HG02642 (cell line): ENCODE measurements at regions not wholly inside any gene's neighbourhood (a gene's known extent, or its start where the extent isn't known, plus 50 kb on each side); places are given as distances from the start of the nearest gene placed in this dataset.
"Not testable (repeated sequence)": the region's sequence is repeated elsewhere in the genome, so short reads cannot be mapped to it uniquely, and the experiment has no call there.

Experiments
- ATAC-seq: cut with Tn5 transposase; IDR thresholded peaks from one replicate; pipeline ENCODE4 v1.9.1; 2021; ENCODE audit warnings: mild to moderate bottlenecking; ENCODE audit not compliant: unreplicated experiment, poor library complexity

DNA sequence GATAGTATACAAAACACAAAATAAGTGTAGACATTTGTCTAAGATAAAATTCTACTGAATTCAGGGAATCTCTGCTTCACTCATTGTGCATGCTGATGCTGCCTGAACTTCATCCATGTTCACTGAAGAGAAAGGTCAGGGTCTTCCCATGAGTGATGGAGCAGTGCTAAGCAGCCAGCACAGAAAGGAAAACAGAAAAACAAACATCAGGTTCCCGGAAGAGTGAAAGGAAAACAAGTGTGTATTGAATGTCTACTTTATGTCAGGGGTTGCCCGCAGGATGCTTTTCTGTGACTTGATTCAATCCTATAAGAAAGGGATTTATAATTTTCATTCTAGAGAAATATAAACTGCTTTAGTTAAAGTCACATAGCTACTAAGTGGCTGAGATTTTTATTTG lies 522.4 kb downstream of the RAB28 start:
- no peak for ATAC-seq

DNA sequence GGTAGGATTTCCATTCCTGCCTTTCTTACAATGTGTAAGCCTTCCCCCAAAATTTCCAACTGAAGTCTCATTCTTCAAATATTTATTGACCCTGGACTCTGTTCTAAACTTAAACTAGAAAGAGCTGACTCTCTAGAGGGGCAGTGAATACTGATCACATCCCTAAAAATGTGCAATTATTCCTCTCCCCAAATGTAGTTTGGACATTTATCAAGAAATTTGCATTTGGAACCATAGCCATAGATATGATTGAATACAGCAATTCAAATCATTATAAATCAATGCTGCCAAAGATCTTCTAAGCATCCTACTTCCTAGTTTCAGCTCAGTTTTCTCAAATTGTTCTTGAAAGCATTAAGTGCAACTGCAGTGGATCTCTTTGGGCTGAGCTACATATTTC lies 525.7 kb downstream of the RAB28 start:
- no peak for ATAC-seq

DNA sequence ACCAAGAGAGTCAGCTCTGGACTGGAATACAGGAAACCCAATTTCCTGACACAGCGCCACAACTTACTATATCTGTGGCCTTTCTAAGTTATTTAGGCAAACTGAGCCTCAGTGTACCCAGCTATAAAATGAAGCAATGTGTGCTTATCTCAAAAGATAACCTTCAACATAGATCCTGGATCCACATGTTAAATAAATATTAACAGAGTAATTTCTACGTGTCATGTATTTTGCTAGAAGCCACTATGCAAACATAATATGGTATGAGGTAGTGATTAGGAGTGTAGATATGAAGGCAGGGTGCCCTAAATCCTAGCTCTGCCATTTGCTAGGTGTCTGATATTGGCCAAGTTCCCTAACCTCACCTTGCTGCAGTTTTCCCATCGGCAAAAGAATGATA lies 527.0 kb downstream of the RAB28 start:
- ATAC-seq, result no peak

DNA sequence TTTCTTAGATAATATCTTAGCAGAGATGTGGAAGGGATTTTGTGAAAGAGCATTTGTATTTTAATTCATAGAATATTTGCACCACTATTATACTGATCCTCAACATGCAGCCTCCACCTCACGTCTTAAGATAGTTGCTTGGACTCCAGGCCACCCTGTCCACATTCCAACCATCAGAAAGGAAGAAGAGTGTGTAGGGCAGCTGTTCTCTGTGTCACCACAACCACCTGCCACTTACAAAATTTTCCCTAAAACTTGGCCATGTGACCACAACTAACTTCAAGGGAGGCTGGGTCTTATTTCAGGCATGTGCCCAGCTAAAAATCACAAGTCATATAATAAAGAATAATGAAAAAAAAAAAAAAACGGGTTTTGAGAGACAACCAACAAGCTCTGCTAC lies 528.1 kb downstream of the RAB28 start:
- no peak for ATAC-seq

DNA sequence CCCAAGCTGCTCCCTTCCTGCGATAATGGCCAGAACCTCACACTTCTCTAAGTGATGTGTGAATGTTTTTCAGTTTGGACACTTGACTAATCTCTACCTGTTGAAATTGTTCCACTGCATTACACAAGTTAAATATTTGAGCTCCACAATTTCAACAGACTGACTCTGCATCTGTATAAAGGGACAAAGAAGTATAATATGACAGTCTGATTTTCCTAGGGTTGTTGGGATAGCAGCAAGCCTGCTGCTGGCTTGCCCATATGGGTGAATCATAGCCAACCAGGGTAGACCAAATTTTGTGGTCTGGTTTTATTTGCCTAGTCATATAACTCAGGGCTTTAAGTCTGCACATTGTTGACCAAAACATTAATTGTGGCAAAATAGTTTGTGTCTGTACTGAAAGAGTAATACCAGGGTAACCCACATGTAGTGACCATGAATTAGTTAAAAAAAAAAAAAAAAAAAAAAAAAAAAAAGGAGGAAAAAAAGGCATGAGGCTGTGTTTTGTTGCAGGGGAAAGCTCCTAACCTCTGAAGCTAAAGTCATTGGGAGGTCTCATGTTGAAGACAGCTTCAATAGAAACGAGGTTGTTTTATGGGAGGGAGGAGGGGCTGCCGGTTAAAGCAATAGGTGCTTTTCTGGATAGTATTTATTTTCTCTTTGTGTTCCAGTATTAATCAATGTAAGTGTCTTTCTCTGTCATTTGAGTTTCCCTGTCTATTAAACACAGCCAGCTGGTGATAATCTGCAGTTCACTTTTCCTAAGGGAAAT lies 534.2 kb downstream of the RAB28 start:
- ATAC-seq, result no peak

DNA sequence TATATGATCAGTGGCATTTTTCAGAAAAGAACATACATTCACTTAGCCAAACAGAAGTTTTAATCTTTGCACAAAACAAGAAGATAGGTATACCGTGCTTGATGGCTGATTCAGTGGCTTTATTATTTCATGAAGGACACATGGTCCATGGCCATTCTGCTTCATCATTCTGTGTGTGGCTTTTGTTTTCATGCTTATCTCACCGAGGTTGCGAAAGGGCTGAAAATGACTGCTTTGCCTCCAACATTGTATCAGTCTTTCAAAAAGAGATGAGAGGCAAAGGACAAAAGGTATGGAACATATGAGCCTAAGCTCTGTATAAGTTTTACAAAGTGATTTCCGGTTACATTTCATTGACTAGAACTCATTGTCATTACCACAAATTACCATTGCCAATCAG lies 541.1 kb downstream of the RAB28 start:
- no peak for ATAC-seq

DNA sequence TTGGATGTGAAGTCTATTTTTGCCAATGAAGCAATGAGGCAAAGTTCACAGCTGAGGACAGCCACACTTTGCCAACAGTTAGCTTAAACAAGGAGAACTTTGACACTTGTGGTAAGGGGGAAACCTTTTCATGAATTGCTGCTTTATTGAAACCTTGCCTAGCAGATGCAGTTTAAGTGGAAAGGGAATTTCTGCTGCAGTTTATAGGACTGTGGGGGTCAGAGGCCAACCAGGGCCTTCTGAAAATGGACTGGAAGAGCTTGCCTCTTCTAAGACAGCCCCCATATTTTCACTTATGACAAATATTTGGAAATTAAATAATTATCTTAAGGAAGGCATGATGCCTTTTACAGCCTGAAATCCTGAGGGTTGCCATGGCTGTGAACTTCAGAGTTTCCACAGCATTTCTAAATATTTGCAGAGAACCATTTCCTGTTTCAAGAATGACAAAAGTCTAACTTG lies 550.3 kb downstream of the RAB28 start:
- ATAC-seq, result no peak

DNA sequence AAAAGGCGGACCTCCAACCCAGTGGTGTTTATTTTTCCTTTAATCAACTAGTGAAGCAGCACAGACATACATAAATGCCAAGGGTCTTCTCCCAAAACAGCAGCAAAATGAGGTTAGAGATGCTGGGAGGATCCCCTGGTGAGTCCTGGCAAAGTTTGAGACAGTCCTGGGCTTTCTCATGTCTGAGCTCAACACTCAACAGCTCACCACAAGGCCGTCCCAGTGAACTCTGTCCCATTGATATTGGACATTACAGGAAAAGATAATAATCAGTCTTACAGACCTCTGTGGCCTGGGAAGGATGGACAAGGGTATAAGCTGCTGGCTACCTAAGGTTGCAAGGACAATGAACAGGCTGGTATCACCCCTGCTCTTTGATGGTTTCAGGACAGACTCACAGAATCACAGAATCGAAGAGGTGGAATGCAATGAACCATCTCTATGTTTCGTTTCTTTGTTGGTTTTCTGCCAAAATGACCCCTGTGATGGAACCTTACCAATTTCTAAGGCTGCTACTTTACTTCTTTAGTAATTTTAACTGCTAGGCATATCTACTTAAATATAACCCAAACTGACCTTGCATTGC lies 551.8 kb downstream of the RAB28 start:
- no peak for ATAC-seq

DNA sequence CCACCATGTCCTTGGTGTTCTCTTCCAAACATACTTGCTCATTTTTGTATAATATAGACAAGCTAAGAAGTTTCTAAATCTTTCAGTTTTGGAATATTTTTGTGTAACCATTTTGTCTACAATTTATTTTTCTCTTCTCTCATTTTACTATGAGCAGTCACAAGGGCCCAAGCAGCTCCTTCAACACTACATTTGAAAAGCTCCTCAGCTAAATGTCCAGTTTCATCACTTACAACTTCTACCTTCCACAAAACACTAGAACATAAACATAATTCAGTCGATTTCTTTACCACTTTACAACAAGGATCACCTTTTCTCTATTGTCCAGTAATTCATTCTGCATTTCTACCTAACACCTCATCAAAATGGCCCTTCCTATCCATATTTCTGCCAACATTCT lies 554.4 kb downstream of the RAB28 start:
- no peak for ATAC-seq

DNA sequence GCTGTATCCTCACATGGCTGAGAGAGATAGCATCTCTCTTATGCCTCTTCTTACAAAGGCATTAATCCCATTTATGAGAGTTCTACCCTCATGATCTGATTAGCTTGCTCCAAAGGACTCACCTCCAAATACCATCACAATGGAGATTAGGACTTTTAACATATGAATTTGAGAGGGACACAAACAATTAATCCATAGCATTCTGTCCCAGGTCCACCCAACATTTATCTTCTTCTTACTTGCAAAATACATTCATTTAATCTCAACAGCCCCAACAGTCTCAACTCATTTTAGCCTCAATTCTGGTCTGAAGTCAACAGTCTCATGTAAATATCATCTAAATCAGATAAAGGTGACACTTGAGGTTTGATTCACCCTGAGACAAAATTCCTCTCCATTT lies 555.4 kb downstream of the RAB28 start:
- no peak for ATAC-seq

DNA sequence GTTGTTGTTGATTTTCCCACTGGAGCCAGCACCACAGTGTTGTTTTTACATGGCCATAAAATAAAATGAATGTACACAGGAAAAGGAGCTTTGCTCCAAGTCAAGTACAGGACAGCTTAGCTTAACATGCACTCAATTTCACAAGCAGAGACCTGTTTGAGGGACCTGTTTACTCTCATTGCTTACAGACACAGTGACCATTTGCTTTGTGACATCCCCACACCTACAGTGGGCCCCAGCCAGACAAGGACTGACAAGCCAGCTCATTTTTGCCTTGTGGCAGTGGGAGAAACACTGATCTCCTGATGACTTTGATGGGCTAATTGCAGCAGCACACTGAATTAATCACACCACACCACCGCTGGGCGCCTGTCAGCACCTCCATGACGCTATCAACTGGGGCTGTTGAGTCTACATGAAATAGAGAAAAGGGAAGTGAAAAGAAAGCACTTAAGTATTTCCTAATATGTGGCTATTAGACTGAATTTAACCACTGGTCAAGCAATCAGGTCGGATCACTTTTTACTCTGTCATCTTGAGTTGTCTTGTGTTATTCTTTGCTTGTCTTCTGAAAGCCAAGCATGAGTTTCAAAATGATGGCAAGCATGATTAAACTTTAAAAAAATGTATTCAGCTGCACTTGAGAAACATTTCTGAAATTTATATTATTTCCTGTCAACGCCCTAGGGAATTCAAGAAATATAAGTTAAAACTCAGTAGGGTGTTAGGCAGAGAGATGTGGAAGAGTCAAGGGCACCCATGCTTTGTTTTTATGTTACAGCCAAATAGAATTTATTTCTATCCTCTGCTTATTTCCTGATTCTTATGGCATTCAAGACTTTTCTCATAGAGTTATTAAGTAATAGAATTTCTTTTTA lies 557.7 kb downstream of the RAB28 start:
- no peak for ATAC-seq

DNA sequence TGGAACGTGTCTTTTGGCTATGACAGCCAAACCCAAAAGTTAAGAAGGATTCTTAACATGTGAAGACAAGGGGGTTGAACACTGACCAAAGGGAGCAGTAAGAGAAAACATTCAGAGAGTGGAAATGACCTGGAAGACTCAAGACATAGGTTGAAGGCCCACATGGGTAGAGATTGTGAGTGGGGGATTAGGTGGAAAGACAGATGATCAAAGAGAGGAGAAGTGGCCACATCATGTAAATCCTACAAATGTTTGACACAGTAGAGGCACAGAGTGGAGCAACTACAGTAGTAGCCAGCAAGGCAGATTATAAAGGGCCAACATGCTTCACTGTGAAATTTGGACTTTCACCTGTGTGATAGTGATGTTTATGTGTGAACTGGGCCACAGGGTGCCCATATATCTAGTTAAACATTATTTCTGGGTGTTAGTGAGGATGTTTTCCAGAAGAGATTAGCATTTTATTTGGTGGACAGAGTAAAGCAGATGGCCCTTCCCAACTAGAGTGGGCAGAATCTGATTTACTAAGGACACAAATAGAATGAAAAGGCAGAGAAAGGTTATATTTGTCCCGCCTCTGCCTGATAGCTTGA lies 559.3 kb downstream of the RAB28 start:
- ATAC-seq, result no peak

DNA sequence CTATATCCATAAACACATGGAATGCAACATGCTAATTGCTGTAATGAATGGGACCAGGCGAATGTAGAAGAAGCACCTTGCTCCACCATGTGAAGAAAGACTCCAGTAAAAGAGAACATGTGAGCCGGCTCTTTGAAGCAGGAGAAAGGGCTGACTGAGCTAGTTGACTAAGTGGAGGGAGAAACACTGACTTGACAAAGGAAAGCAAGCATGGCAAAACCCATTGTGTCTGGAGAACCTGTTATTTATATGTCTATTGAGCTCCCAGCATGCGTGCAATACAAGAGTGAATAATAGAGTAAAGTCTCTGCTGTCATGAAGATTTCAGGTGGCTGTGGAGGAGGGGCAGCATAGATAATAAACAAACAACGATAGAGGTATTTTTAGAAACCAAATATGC lies 559.9 kb downstream of the RAB28 start:
- no peak for ATAC-seq

DNA sequence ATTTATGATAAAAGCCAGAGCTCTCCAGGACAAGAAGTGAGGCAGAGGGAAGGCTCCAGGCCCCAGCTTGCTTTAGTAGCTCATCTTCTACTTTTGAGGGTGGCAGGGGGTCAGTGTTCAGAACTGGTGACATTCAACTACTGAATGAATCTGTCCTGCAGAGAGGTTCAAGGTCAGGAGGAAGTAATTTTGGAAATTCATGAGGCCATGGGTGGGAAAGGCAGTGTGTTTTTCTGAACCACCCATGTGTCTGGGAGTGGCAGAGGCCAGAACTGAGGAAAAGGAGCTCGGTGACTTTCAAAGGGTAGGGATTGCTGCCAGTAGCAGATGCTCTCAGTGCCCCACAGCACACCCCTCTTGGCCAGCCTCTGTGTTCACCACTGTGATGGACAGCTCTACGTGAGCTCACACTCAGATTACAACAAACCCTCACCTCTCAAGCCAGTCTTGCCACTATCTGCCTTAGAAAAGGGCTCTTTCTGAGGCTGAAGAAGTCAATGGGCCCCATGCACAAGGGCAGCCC lies 571.2 kb downstream of the RAB28 start:
- ATAC-seq, result no peak

DNA sequence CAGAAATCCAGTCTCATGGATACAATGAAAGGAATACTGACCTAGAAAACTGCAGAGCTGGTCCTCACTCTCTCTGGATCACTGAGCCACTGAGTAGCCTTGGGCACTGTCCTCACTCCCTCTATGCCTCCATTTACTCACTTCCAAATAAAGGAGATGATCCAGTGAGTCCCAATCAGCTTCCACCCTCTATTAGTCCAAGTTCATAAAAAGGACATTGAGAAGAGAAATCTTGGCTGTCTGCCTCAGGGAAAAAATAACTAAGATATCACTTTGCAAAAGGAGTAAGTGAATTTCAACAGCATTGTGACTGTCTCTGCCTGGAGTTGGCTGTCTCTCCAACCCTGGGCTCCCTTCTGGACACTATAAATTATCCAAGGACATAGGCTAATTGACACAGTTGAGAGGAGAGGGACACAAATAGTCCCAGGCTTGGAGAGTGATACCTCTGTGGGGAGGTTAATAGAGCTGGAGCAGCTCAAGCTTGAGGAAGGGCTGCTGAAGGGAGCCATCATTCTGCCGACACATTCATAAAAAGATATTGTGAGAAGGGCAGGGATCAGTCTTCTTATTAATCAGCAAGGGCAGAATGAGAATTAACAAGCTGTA lies 572.3 kb downstream of the RAB28 start:
- no peak for ATAC-seq

DNA sequence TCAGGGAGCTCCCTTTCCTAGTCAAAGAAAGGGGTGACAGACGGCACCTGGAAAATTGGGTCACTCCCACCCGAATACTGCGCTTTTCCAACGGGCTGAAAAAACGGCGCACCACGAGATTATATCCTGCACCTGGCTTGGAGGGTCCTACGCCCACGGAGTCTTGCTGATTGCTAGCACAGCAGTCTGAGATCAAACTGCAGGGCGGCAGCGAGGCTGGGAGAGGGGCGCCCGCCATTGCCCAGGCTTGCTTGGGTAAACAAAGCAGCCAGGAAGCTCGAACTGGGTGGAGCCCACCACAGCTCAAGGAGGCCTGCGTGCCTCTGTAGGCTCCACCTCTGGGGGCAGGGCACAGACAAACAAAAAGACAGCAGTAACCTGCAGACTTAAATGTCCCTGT lies 580.5 kb downstream of the RAB28 start:
- not testable (repeated sequence) for ATAC-seq

DNA sequence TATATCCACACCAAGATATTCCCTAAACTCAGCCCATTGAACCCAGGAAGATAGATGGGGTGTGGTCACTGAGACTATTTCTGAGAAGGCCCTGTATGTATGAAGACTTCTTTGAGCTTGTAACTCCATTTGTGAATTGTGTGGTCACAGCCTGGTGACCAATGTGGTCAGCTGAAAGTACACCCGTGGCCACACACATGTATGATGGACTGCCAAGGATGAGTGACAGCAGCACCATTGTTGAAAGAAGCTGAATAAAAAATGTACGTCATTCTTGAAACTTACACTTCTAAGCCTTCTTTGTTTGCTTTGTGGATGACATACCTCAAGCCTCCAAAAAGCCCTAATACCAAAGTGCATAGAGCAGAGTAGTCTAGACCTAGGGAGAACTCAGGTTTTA lies 581.4 kb downstream of the RAB28 start:
- no peak for ATAC-seq

DNA sequence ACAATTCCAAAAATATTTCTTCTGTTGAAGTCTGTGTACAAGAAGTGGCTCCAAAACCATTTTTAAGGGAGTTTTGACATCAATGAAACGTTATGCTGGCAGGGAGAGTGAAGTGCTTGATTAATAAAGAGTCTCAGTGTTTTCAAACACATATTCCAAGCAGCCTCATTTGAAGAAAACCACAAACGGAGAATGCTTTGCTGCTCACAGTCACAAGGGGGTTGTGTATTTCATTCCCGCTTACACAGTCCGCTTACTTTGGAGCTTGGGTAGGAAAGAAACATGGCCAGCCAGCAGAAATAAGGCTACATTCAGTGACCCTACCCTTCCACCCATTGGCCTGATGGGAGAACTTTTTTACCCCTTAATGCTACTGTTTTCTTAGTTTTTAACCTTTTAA lies 586.2 kb downstream of the RAB28 start:
- ATAC-seq, result no peak

DNA sequence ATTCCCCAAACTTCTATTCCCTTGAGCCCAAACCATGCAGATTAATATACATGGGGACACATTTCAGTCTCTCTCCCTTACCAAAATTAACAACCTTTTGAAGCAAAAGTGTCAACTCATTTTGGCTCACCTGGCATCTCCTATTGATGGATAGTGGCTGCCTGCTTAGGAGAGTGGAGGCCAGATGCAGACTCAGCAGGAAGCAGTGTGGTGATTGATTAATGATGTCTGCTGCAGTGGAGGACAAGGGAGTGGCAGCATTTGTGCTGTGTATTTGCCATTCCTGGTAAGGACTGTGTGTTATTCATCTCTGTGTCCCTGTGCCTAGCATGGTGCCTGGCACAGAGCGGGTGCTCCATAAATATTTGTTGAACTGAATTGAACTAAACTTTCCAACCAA lies 590.1 kb downstream of the RAB28 start:
- no peak for ATAC-seq

DNA sequence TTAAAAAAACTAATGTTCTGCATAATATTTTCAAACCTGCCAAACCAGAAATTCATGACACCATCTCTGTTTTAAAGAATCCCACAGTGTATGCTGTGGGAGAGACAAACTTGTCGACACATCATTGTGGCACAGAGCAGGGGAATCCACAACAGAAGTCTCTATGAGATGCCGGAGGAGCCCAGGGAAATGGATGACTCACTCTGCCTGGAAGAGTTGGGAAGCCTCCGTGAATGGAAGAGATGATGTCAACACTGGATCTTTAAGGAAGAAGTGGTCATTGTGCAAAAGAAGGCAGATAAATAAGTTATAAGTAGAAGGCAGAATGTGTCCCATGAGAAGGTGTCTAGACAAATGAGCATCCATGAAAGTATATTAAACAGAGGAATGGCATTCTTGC lies 595.1 kb downstream of the RAB28 start:
- ATAC-seq, result no peak
